Astrocyte (in vitro differentiated cells and primary cell): ENCODE measurements at regions not wholly inside any gene's neighbourhood (a gene's known extent, or its start where the extent isn't known, plus 50 kb on each side); places are given as distances from the start of the nearest gene placed in this dataset.

ENCODE experiments used
- DNase-seq: peaks from one replicate; pipeline ENCODE4 v3.0.0-alpha.2; 2010; ENCODE audit warnings: low read depth
- FAIRE-seq: peaks from 2 replicates; lab custom pipeline; 2011; peaks lifted over from hg19 to GRCh38; lab: Jason Lieb, UNC
- H2AFZ ChIP-seq: 2 replicates; pipeline ENCODE4 v1.6.0; 2012; ENCODE audit warnings: low read depth, low read length, inconsistent platforms
- H3K27ac ChIP-seq: 2 replicates; pipeline ENCODE4 v1.5.1; 2011; ENCODE audit warnings: low read depth, low read length, inconsistent platforms
- H3K27me3 ChIP-seq: 2 replicates; pipeline ENCODE4 v1.6.0; 2011; ENCODE audit warnings: low read length, inconsistent platforms; ENCODE audit not compliant: insufficient read depth
- H3K36me3 ChIP-seq: 2 replicates; pipeline ENCODE4 v1.5.1; 2011; ENCODE audit warnings: low read length, inconsistent platforms; ENCODE audit not compliant: insufficient read depth
- H3K4me1 ChIP-seq: 2 replicates; pipeline ENCODE4 v1.5.1; 2011; ENCODE audit warnings: low read length, inconsistent platforms; ENCODE audit not compliant: insufficient read depth
- H3K4me2 ChIP-seq: 2 replicates; pipeline ENCODE4 v1.6.0; 2012; ENCODE audit warnings: low read length, inconsistent platforms
- H3K4me3 ChIP-seq: 2 replicates; pipeline ENCODE4 v1.5.1; 2011; ENCODE audit warnings: low read depth, mild to moderate bottlenecking, low read length, inconsistent platforms; ENCODE audit not compliant: insufficient read depth
- H3K79me2 ChIP-seq: 2 replicates; pipeline ENCODE4 v1.6.0; 2012; ENCODE audit warnings: mild to moderate bottlenecking, low read length, inconsistent platforms; ENCODE audit not compliant: insufficient read depth
- H3K9ac ChIP-seq: 2 replicates; pipeline ENCODE4 v1.6.0; 2012; ENCODE audit warnings: mild to moderate bottlenecking, low read length, inconsistent platforms
- H3K9me3 ChIP-seq: 2 replicates; pipeline ENCODE4 v1.5.1; 2012; ENCODE audit warnings: low read depth, mild to moderate bottlenecking, low read length, inconsistent platforms; ENCODE audit not compliant: insufficient read depth
- H4K20me1 ChIP-seq: 2 replicates; pipeline ENCODE4 v1.6.0; 2012; ENCODE audit warnings: low read length, inconsistent platforms; ENCODE audit not compliant: insufficient read depth
- H3K27ac Mint-ChIP-seq: one replicate; pipeline ENCODE4 v1.8.0; 2021; ENCODE audit warnings: mild to moderate bottlenecking, mixed read lengths; ENCODE audit not compliant: unreplicated experiment
- H3K27me3 Mint-ChIP-seq: one replicate; pipeline ENCODE4 v1.8.0; 2021; ENCODE audit warnings: low read depth, mixed read lengths; ENCODE audit not compliant: unreplicated experiment
- H3K36me3 Mint-ChIP-seq: one replicate; pipeline ENCODE4 v1.8.0; 2021; ENCODE audit warnings: low read depth, mixed read lengths; ENCODE audit not compliant: unreplicated experiment
- H3K4me1 Mint-ChIP-seq: one replicate; pipeline ENCODE4 v1.8.0; 2021; ENCODE audit warnings: low read depth, mixed read lengths; ENCODE audit not compliant: unreplicated experiment
- H3K4me3 Mint-ChIP-seq: one replicate; pipeline ENCODE4 v1.8.0; 2021; ENCODE audit warnings: mild to moderate bottlenecking, moderate library complexity, mixed read lengths; ENCODE audit not compliant: unreplicated experiment
- H3K9me3 Mint-ChIP-seq: one replicate; pipeline ENCODE4 v1.8.0; 2021; ENCODE audit warnings: mild to moderate bottlenecking, mixed read lengths; ENCODE audit not compliant: unreplicated experiment
- CTCF ChIP-seq: IDR thresholded peaks from 2 replicates; pipeline ENCODE4 v1.5.1; 2011; ENCODE audit warnings: low read depth, mild to moderate bottlenecking, inconsistent platforms, low read length, moderate library complexity; ENCODE audit not compliant: insufficient read depth
- EZH2 ChIP-seq: IDR thresholded peaks from 2 replicates; pipeline ENCODE4 v1.6.1; 2012; ENCODE audit warnings: mild to moderate bottlenecking, low read length, inconsistent platforms; ENCODE audit not compliant: insufficient read depth

- Mint-ChIP-seq H3K36me3 (no peaks in the 10 kb centered on the region), H3K4me1 (peaks cover 10% of the 10 kb centered on the region), H3K27ac (no peak overlapping the region), H3K9me3 (peaks cover 2% of the 10 kb centered on the region), H3K27me3 (no peaks in the 10 kb centered on the region), H3K4me3 (no peak overlapping the region)
- Histone ChIP-seq H3K9ac (no peak overlapping the region), H3K27ac (no peak overlapping the region), H4K20me1 (no peaks in the 10 kb centered on the region), H2AFZ (no peak overlapping the region), H3K4me3 (no peak overlapping the region), H3K4me1 (no peaks in the 10 kb centered on the region), H3K27me3 (no peaks in the 10 kb centered on the region), H3K79me2 (no peaks in the 10 kb centered on the region), H3K9me3 (no peaks in the 10 kb centered on the region), H3K36me3 (no peaks in the 10 kb centered on the region), H3K4me2 (no peak overlapping the region)
- DNase-seq, result no peak
- FAIRE-seq, result no peak
- TF ChIP-seq CTCF, result no peak
- no peak for TF ChIP-seq EZH2
These were observed 135.5 kb upstream of the ZPLD1 start for GRCh38 chr3:102299125-102299877.

DNA sequence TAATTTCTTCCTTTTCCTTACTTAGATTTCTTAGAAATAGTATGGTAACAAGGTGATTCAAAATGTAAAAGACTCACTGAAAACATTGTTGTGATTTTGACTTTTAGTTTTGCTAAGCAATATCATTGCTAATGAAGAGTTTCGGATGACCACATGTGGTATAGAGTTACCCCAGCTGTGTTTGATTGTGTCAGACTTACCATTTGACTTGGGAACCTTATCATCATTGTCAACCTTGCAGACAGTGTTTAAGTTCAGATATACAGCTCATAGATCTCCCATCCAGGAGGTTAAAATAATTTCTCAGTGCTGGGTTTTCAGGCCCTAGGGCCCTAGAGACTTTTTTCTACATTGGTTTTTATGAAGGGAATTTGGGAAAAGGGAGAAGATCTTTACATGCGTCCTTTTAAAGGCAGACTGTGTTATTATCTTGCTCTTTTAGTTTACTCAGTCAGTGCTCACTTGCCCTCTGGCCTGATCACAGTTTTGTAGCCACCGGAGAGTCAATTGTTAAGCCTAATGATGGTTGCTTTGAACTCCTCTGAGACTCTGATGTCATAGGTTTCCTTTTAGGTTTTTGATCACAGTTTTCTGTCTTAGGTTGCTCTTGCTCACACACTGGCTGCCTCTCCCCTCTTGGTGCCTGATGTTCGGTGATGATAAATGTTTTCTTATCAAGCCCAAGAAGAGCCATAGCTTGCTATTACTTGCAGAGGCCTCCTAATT is 133.5 kb upstream of the ZPLD1 start:
- H4K20me1 ChIP-seq, result no peaks in the 10 kb centered on the region
- no peak for DNase-seq
- no peaks in the 10 kb centered on the region for H3K9me3 ChIP-seq
- H2AFZ ChIP-seq, result no peak overlapping the region
- Mint-ChIP-seq H3K4me1 (peaks cover 10% of the 10 kb centered on the region), H3K9me3 (no peaks in the 10 kb centered on the region), H3K27me3 (no peaks in the 10 kb centered on the region), H3K27ac (peak overlapping the region; percentile 8), H3K36me3 (no peaks in the 10 kb centered on the region), H3K4me3 (no peak overlapping the region)
- TF ChIP-seq CTCF (no peak), EZH2 (no peak)
- H3K4me3 ChIP-seq, result no peak overlapping the region
- no peak for FAIRE-seq
- no peaks in the 10 kb centered on the region for H3K4me1 ChIP-seq
- H3K4me2 ChIP-seq, result no peak overlapping the region
- no peak overlapping the region for H3K9ac ChIP-seq
- H3K79me2 ChIP-seq, result no peaks in the 10 kb centered on the region
- H3K36me3 ChIP-seq, result no peaks in the 10 kb centered on the region
- no peaks in the 10 kb centered on the region for H3K27me3 ChIP-seq
- H3K27ac ChIP-seq, result no peak overlapping the region

GRCh38 chr3:102302020-102302419 is 132.8 kb upstream of the ZPLD1 start:
- no peaks in the 10 kb centered on the region for H4K20me1 ChIP-seq
- FAIRE-seq, result no peak
- no peaks in the 10 kb centered on the region for H3K4me1 ChIP-seq
- H3K9ac ChIP-seq, result no peak overlapping the region
- no peak overlapping the region for H3K4me2 ChIP-seq
- no peak overlapping the region for H3K27ac Mint-ChIP-seq
- H3K36me3 Mint-ChIP-seq, result no peaks in the 10 kb centered on the region
- no peak for DNase-seq
- H3K9me3 Mint-ChIP-seq, result no peaks in the 10 kb centered on the region
- TF ChIP-seq CTCF (no peak), EZH2 (no peak)
- H3K4me3 ChIP-seq, result no peak overlapping the region
- H3K27ac ChIP-seq, result no peak overlapping the region
- no peak overlapping the region for H3K4me3 Mint-ChIP-seq
- H2AFZ ChIP-seq, result no peak overlapping the region
- H3K4me1 Mint-ChIP-seq, result peaks cover 10% of the 10 kb centered on the region
- no peaks in the 10 kb centered on the region for H3K27me3 ChIP-seq
- H3K27me3 Mint-ChIP-seq, result no peaks in the 10 kb centered on the region
- H3K9me3 ChIP-seq, result no peaks in the 10 kb centered on the region
- H3K36me3 ChIP-seq, result no peaks in the 10 kb centered on the region
- H3K79me2 ChIP-seq, result no peaks in the 10 kb centered on the region
